Small intestine (tissue), 7 donors: ENCODE measurements at regions not wholly inside any gene's neighbourhood (a gene's known extent, or its start where the extent isn't known, plus 50 kb on each side); places are given as distances from the start of the nearest gene placed in this dataset.
A peak's percentile ranks its signal among the peaks of the same experiment; 100 is the strongest.

Experiments
- DNase-seq, 2 donors: peaks; one replicate each; pipeline versions ENCODE4 v3.0.0 to v3.0.0-alpha.2; 2013
- FAIRE-seq: peaks from 2 replicates; lab custom pipeline; 2012; peaks lifted over from hg19 to GRCh38; lab: Jason Lieb, UNC
- H3K27ac ChIP-seq, 3 donors: one replicate each; pipeline ENCODE4 v1.5.1; 2013; ENCODE audit warnings: low read length in 2 of 3, mild to moderate bottlenecking in 2 of 3, control low read depth in 1 of 3, inconsistent platforms in 1 of 3, low read depth in 1 of 3, moderate library complexity in 1 of 3
- H3K27me3 ChIP-seq, 3 donors: one replicate each; pipeline ENCODE4 v1.6.1; 2013; ENCODE audit warnings: low read length in 3 of 3, inconsistent platforms in 1 of 3; ENCODE audit not compliant: control insufficient read depth in 3 of 3, insufficient read depth in 3 of 3
- H3K36me3 ChIP-seq, 3 donors: one replicate each; pipeline ENCODE4 v1.6.1; 2013; ENCODE audit warnings: low read length in 3 of 3, inconsistent platforms in 1 of 3, low read depth in 1 of 3, mild to moderate bottlenecking in 1 of 3, moderate library complexity in 1 of 3; ENCODE audit not compliant: control insufficient read depth in 3 of 3, insufficient read depth in 2 of 3
- H3K4me1 ChIP-seq, 3 donors: one replicate each; pipeline ENCODE4 v1.6.1; 2013; ENCODE audit warnings: low read length in 2 of 3, inconsistent platforms in 1 of 3, low read depth in 1 of 3, mild to moderate bottlenecking in 1 of 3, moderate library complexity in 1 of 3; ENCODE audit not compliant: control insufficient read depth in 3 of 3, insufficient read depth in 2 of 3
- H3K4me3 ChIP-seq, 3 donors: one replicate each; pipeline ENCODE4 v1.5.1; 2013; ENCODE audit warnings: low read length in 3 of 3, control low read depth in 1 of 3, inconsistent platforms in 1 of 3, low read depth in 1 of 3, mild to moderate bottlenecking in 1 of 3, moderate library complexity in 1 of 3
- H3K9me3 ChIP-seq, 2 donors: one replicate each; pipeline ENCODE4 v1.6.1; 2013; ENCODE audit warnings: low read depth in 1 of 2, low read length in 1 of 2; ENCODE audit not compliant: control insufficient read depth in 2 of 2, insufficient read depth in 1 of 2
- WGBS, 3 donors: extraction: QIAGEN DNeasy Blood & Tissue Kit; methylation state at CpG; one replicate each; pipeline ENCODE4 v1.1.7; 2013; 5-methylcytosine and 5-hydroxymethylcytosine counted together
- donor health status: healthy with polysubstance abuse.
- donor health status: control.
- donor health status: control.
- donor health status: Bipolar disorder and iron deficiency.
- donor health status: healthy.

GRCh38 chr3:157769378-157769777, 266.2 kb upstream of the VEPH1 start:
- FAIRE-seq (no peak), DNase-seq (no peak)
- H3K9me3 ChIP-seq = no peaks in the 10 kb centered on the region
- no peaks in the 10 kb centered on the region for H3K4me1 ChIP-seq
- H3K27ac ChIP-seq = no peak overlapping the region
- H3K4me3 ChIP-seq = no peak overlapping the region
- no peaks in the 10 kb centered on the region for H3K27me3 ChIP-seq
- WGBS, 3 donors = 69 to 80% (median 72%) methylated on average over 1 of the region's 1 CpG
- H3K36me3 ChIP-seq = no peaks in the 10 kb centered on the region

DNA sequence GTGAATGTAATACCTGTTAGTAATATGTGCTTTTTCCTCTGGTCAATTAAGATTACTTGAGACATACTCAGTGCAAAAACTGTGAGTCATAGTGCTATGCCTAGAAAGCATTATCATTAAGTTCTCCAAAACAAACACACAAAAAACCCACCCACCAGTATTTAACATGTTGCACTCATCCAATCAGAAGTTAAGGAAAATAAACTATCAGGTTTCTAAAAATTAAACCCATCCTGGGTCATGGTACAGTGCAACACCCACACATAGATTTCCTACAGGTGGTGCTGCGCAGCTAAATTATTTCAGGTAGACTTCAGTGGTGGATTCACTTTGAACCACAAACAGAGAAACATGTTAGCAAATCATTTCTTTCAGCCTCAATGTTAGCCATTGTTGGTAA, 264.4 kb upstream of the VEPH1 start:
- no peaks in the 10 kb centered on the region for H3K9me3 ChIP-seq
- FAIRE-seq = no peak
- DNase-seq = no peak
- H3K27me3 ChIP-seq = no peaks in the 10 kb centered on the region
- 85 to 92% (median 86%) methylated on average over 1 of the region's 1 CpG for WGBS, 3 donors
- no peaks in the 10 kb centered on the region for H3K36me3 ChIP-seq
- no peak overlapping the region for H3K27ac ChIP-seq
- no peaks in the 10 kb centered on the region for H3K4me1 ChIP-seq
- H3K4me3 ChIP-seq = no peak overlapping the region

- Histone ChIP-seq H3K4me1 (no peaks in the 10 kb centered on the region), H3K27ac (no peak overlapping the region), H3K4me3 (no peak overlapping the region), H3K9me3 (no peaks in the 10 kb centered on the region), H3K36me3 (no peaks in the 10 kb centered on the region), H3K27me3 (no peaks in the 10 kb centered on the region)
- FAIRE-seq (no peak), DNase-seq (no peak)
These were observed 260.4 kb upstream of the VEPH1 start for GRCh38 chr3:157763644-157764043.

DNA sequence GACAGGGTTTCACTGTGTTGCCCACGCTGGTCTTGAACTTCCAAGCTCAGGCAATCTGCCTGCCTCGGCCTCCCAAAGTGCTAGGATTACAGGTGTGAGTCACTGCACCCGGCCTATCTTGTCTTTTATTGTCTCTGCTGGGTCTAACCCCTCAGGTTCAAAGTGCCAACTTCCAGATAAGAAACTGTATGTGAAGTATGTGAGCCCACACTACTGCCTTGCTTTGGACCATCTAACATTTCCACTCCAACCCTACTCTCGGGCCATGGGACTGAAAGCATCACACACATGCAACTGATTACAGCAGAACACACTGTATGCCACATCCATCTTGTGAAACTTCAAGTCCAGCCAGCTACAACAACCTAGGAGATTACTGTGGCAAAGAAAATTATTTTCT, 256.1 kb upstream of the VEPH1 start:
- Histone ChIP-seq H3K27me3 (no peaks in the 10 kb centered on the region), H3K27ac (no peak overlapping the region), H3K36me3 (no peaks in the 10 kb centered on the region), H3K9me3 (no peaks in the 10 kb centered on the region), H3K4me1 (peaks cover 0 to 3% (median 0%) of the 10 kb centered on the region in 3 donors), H3K4me3 (no peak overlapping the region)
- FAIRE-seq (no peak), DNase-seq (peak in 1 of 2 donors; percentile 70)
- WGBS, 3 donors = 10 to 57% (median 28%) methylated on average over 4 of the region's 4 CpGs

DNA sequence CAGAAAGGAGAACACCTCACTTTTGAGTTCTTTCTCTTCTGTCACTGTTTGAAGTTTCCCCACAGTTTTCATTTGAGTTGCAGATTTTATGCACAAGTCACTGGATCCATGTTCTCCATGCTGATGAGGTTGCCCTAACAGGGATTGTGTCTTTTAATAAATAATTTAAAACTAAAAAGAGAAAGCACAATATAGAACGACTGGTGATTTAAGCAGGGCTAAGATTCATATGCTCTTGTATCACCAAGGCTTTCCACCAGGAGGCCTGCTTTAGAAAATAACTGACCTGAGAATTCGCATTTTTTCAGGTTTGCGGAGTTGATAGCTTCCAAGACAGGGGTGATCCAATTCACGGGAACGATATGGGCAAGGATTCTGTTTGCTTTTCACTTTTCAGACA, 252.0 kb upstream of the VEPH1 start:
- DNase-seq (no peak), FAIRE-seq (no peak)
- Histone ChIP-seq H3K4me3 (no peak overlapping the region), H3K27me3 (no peaks in the 10 kb centered on the region), H3K36me3 (no peaks in the 10 kb centered on the region), H3K9me3 (no peaks in the 10 kb centered on the region), H3K4me1 (peaks cover 0 to 15% (median 0%) of the 10 kb centered on the region in 3 donors), H3K27ac (no peak overlapping the region)
- 70 to 72% (median 70%) methylated on average over 5 of the region's 5 CpGs for WGBS, 3 donors

GRCh38 chr3:157754451-157754850, 251.2 kb upstream of the VEPH1 start:
- Histone ChIP-seq H3K27ac (no peak overlapping the region), H3K4me1 (peaks cover 0 to 15% (median 0%) of the 10 kb centered on the region in 3 donors), H3K36me3 (no peaks in the 10 kb centered on the region), H3K4me3 (no peak overlapping the region), H3K9me3 (no peaks in the 10 kb centered on the region), H3K27me3 (no peaks in the 10 kb centered on the region)
- 48 to 64% (median 59%) methylated on average over 3 of the region's 3 CpGs for WGBS, 3 donors
- FAIRE-seq = no peak
- DNase-seq = peak in 1 of 2 donors; percentile 47

- 11 to 49% (median 28%) methylated on average over 3 of the region's 3 CpGs for WGBS, 3 donors
- H3K9me3 ChIP-seq = no peaks in the 10 kb centered on the region
- peak overlapping the region in 1 of 3 donors; percentile 31 for H3K27ac ChIP-seq
- DNase-seq = peak; percentile 3 to 79
- no peak overlapping the region for H3K4me3 ChIP-seq
- FAIRE-seq = no peak
- H3K27me3 ChIP-seq = no peaks in the 10 kb centered on the region
- peaks cover 0 to 15% (median 0%) of the 10 kb centered on the region in 3 donors for H3K4me1 ChIP-seq
- no peaks in the 10 kb centered on the region for H3K36me3 ChIP-seq
These were observed 250.5 kb upstream of the VEPH1 start for GRCh38 chr3:157753787-157754136.

DNA sequence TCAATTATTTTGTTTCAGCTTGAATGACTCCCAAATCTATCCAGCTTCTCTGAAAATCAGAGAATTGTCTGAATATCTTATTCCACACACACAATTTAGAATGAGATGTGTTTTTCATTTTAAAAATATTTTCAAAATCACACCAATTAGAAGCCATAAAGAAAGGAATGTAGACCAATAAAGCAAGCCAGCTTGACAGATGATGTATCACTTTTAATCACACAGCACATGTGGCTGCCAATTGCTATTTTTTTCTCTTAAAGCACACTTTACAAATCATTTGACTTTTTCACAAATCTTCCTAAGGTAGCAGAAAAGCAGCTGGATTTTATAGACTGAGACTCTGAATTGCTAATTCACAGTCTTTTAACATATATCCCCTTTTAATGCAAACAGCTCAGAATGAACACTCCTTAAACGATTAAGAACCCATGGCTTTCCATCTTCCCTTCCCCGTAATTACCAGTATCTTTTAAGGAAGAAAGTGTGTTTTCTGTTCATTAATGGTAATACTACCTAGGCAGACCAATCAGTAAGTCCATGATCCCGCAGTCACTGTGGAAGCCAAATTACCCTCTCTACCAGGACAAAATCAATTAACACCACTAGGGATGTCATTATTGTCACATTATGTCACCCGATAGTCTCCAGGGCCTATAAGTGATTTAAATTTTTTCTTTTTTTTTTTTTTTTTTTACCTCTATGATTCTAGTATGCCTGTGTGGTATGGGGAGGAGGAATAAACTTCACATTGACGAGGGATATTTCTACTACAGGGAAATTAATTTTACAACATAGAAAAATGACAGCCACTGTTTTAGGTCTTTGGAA, 250.0 kb upstream of the VEPH1 start:
- Histone ChIP-seq H3K36me3 (no peaks in the 10 kb centered on the region), H3K4me1 (peaks cover 0 to 15% (median 0%) of the 10 kb centered on the region in 3 donors), H3K9me3 (no peaks in the 10 kb centered on the region), H3K27me3 (no peaks in the 10 kb centered on the region), H3K4me3 (no peak overlapping the region), H3K27ac (peak overlapping the region in 1 of 3 donors; percentile 31)
- DNase-seq (peak in 1 of 2 donors; percentile 8), FAIRE-seq (no peak)
- WGBS, 3 donors = 44 to 58% (median 46%) methylated on average over 5 of the region's 5 CpGs
